ENCODE measurements at regions not wholly inside any gene's neighbourhood (a gene's known extent, or its start where the extent isn't known, plus 50 kb on each side); places are given as distances from the start of the nearest gene placed in this dataset.
A peak's percentile ranks its signal among the peaks of the same experiment; 100 is the strongest.

GRCh38 chr1:221801773-221802516 lies 60.1 kb upstream of the DUSP10 start:
- peak; percentile 51 to 58 for ATAC-seq

GRCh38 chr1:221801251-221801661 lies 59.4 kb upstream of the DUSP10 start:
- peak; percentile 93 to 94 for ATAC-seq

GRCh38 chr1:221800831-221801230 lies 58.9 kb upstream of the DUSP10 start:
- peak; percentile 40 to 57 for ATAC-seq

- ATAC-seq: no peak
Measured at GRCh38 chr1:221797506-221797905, 55.6 kb upstream of the DUSP10 start.

- ATAC-seq: no peak
Measured at GRCh38 chr1:221796700-221797099, 54.8 kb upstream of the DUSP10 start.

- ATAC-seq: peak; percentile 22 to 42
Measured at GRCh38 chr1:221795380-221795779, 53.5 kb upstream of the DUSP10 start.

- ATAC-seq: peak in 1 of 2 donors; percentile 11
Measured at GRCh38 chr1:221794935-221795334, 53.0 kb upstream of the DUSP10 start.

GRCh38 chr1:221794079-221794670 lies 52.3 kb upstream of the DUSP10 start:
- peak; percentile 92 to 94 for ATAC-seq

GRCh38 chr1:221793439-221794078 lies 51.7 kb upstream of the DUSP10 start:
- ATAC-seq: peak; percentile 14 to 33

GRCh38 chr1:221791846-221792245 lies 50.0 kb upstream of the DUSP10 start:
- ATAC-seq: no peak
